ENCODE measurements at regions not wholly inside any gene's neighbourhood (a gene's known extent, or its start where the extent isn't known, plus 50 kb on each side); places are given as distances from the start of the nearest gene placed in this dataset.
"Not testable (repeated sequence)": the region's sequence is repeated elsewhere in the genome, so short reads cannot be mapped to it uniquely, and the experiment has no call there.

- DNase-seq, result no peak
Observed at GRCh38 chr5:68066277-68066955, 149.1 kb upstream of the PIK3R1 start.

GRCh38 chr5:68065321-68065720, 150.2 kb upstream of the PIK3R1 start:
- DNase-seq, result not testable (repeated sequence)

- no peak for DNase-seq
Observed at GRCh38 chr5:68060382-68060781, 155.2 kb upstream of the PIK3R1 start.

- DNase-seq, result no peak
Observed at GRCh38 chr5:68057191-68057590, 158.4 kb upstream of the PIK3R1 start.

DNA sequence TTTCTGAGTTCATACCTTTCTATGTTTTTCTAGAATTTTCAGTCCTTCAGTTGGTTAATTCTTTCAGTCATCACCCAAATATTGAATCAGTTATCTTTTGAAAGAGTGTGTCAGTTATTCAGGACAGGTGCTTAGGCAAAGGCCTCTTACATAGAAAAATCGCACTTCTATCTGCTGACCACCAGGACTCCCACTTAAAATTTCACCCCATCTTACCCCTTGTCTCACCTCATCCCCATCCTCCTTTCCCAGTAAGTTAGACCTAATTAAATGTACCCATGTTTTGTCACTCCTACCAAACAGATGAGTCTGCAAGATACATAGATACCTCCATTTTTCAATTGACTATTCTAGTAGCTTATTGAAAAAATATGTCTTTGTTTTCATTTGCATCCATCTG, 159.9 kb upstream of the PIK3R1 start:
- DNase-seq, result no peak

DNA sequence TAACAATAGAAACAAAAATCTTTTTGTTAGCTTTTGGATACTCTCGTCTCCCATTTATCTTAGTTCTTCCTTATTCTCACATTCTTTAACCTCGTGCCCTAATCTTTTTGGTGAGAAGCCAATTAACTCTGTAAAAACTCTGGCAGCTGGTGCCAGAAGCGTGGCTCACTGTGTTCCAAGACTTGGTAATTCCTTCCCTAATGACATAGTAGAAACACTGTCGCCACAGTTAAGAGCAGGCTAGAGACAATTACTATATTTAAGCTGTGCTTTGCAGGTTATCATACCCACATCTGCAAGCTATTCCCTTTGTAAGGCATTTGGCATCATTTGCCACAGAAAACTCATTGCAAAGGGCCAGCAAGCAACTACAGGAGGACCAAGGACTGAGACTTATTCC, 160.9 kb upstream of the PIK3R1 start:
- DNase-seq, result no peak

GRCh38 chr5:68053202-68053601, 162.4 kb upstream of the PIK3R1 start:
- peak; percentile 12 for DNase-seq

DNA sequence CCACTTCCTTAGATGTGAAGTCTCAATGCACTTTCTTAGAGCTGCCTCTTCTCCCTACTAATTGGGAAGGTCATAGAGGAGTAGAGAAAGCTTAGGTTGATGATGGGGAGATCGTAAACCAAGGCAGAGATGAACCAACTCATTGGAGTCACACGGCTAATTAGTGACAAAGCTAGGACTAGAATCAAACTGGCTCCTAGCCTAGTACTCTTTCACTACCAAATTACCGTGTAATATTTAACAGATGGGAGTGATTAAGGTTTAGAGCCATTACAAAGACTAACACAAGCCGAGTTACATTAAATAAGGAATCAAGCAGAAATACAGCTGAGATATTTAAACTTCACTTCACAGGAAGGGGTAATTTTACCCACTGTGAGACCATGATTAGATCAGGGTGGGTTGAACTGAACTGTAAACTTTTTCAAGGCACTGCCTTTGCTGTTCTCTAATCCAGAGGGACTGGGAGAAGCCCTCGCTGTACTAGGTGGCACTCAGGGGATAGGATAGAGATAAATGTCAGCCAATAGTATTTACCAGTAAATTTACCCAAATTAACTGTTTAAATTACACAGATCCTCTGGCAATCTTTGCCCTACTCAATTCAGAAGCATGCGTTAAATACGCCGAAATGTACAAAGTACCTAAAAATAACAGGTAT, 166.4 kb upstream of the PIK3R1 start:
- no peak for DNase-seq

DNA sequence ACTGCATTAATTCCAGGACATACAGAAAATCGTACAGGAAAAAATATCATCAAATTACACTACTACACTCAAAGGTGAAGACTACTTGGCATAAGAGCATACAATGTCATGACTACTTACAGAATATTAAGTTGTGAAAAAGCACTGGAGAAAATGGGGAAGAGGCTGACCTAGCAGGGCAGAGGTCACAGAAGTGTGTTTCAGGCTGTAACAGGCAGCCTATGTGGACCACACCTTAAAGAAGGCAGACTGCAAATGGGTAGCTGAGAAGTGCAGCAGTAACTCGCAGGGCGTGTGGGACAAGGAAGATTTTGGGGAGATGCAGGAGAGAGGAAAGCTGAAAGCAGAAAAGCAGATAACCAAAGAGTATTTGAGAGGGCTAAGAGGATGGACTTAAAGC, 167.0 kb upstream of the PIK3R1 start:
- DNase-seq, result no peak

GRCh38 chr5:68048054-68048453, 167.5 kb upstream of the PIK3R1 start:
- not testable (repeated sequence) for DNase-seq

- peak; percentile 89 for DNase-seq
Observed at GRCh38 chr5:68047035-68047434, 168.5 kb upstream of the PIK3R1 start.

DNA sequence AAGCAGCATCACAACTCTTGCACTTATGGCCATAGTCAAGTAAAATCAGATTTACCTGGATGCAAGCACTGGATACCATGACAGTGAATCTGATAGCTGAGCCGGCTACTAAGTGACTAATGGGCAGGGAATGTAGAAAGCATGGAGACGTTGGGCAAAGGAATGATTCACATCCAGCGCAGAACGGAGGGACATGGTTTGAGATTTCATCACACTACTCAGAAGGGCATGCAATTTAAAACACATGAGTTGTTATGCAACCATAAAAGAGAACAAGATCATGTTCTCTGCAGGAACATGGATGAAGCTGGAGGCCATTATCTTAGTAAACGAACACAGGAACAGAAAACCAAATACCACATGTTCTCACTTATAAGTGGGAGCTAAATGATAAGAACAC, 169.1 kb upstream of the PIK3R1 start:
- peak; percentile 98 for DNase-seq

DNA sequence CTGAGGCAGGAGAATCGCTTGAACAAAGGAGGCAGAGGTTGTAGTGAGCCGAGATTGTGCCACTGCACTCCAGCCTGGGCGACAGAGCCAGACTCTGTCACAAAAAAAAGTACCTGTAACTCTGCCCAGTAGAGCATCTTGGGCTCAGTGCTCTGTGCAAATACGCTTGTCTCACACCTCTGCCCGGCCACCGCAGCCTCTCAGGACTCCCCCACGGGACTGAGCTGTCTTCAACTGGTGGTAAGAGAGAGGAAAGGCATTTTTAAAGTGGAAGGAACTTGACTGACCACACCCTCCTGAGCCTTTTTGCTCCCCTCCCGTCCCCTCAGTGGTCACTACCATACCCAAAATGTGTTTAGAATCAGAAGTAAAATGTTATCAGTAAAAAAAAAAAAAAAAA, 174.3 kb upstream of the PIK3R1 start:
- no peak for DNase-seq

DNA sequence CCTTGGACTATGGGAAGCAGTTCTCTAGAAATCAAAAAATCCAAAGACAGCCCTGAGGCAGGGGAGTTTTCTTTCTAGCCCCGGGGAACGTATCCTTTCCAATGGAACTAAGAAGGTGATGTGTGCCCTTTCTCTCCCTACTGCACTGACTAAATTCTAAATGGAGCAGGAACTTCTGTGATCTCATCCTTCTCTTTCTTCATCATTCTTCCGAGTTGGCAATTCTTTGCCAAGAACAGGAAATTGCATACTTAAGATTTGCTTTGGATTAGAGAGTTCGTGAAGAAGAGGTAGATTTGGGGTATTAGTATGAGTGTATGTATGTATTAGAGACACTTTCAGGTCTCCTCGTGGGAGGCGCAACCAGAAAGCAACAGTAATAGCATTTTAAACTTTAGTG, 178.0 kb upstream of the PIK3R1 start:
- no peak for DNase-seq

- DNase-seq, result peak; percentile 69
Observed at GRCh38 chr5:68033961-68034571, 181.5 kb upstream of the PIK3R1 start.

DNA sequence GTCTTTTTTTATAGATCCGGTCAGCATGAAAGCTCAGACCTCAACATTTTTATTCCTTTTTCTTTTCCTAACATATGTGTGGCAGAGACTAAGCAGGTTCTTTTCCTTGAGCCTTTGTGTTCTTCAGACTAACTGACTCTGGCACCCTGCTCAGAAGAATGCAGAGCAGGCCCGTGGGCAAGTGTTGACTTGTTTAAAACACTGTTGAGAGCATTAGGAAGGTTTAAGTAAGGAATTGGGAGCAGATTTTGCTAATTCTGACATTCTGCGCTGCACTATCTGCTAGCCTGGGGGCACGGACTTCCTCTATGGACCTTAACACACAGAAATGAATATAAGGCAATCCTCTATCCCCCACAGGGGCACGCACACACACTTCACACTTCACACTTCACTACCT, 182.5 kb upstream of the PIK3R1 start:
- no peak for DNase-seq

- DNase-seq, result no peak
Observed at GRCh38 chr5:68032216-68032762, 183.3 kb upstream of the PIK3R1 start.

DNA sequence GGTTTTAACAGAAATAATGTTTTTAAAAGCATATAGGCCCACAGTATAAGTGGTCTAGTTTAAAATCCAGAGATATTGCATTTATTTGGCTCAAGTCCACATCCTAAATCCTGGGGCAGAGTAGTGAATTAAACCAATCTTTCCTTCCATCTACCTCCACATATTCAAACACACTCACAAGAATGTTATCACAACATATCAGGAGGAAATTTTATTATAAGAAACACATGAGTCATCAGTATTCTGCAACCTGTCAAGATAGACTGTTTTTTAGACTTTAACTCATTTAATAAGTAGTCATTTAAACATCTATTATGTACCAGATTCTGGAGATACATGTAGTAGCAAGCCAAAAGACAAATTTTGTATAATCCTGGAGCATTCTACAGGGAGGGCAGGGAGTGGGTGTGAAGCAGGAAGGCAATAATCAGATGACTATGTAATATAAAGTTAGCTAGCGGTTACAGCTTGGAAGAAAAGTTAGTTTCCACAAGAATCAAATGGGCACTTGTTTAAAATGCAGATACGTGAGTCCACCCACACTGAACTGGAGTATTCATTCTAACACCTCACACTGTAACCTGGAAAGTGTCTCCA, 187.3 kb upstream of the PIK3R1 start:
- no peak for DNase-seq

- peak; percentile 71 for DNase-seq
Observed at GRCh38 chr5:68027519-68027918, 188.0 kb upstream of the PIK3R1 start.

GRCh38 chr5:68026092-68026885, 189.3 kb upstream of the PIK3R1 start:
- no peak for DNase-seq

DNA sequence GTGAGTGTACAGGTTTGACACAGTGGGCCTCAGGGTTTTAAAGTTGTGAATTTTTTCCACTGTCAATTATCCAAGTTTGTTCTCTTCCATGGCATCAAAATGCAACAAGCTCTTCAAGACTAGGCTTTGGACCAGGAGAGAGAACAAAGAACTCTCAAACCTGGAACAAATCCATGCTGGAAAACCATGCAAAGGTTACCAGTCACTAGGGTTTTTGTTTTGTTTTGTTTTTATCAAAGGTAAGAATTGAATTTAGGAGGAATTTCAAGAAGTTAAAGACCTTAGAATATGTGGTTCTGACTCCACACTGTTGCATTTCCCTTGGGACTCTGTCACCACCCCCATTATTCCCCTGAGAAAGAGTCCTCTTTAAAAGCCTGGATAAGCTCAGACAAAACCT, 191.1 kb upstream of the PIK3R1 start:
- no peak for DNase-seq

GRCh38 chr5:68021916-68022315, 193.6 kb upstream of the PIK3R1 start:
- no peak for DNase-seq

GRCh38 chr5:68021227-68021626, 194.3 kb upstream of the PIK3R1 start:
- no peak for DNase-seq
